ENCODE measurements at regions not wholly inside any gene's neighbourhood (a gene's known extent, or its start where the extent isn't known, plus 50 kb on each side); places are given as distances from the start of the nearest gene placed in this dataset.
"Not testable (repeated sequence)": the region's sequence is repeated elsewhere in the genome, so short reads cannot be mapped to it uniquely, and the experiment has no call there.

DNA sequence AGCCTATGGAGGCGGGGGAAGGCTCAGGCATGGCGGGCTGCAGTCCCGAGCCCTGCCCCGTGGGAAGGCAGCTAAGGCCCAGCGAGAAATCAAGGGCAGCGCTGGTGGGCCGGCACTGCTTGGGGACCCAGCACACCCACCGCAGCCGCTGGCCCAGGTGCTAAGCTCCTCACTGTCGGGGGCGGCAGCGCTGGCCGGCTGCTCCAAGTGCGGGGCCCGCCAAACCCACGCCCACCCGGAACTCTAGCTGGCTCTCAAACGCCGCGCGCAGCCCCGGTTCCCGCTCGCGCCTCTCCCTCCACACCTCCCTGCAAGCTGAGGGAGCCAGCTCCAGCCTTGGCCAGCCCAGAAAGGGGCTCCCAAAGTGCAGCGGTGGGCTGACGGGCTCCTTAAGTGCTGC, 174.0 kb downstream of the LY86 start:
- TF ChIP-seq ZBTB11 (tag by site-specific recombination; conservative IDR thresholded peaks at IDR 0.05; ENCODE audit: low read depth); ZNF423 (tag by site-specific recombination; IDR thresholded peaks at IDR 0.05): not testable (repeated sequence)

Measured in HEK293 (cell line).